GM18907 (cell line): ENCODE measurements at regions not wholly inside any gene's neighbourhood (a gene's known extent, or its start where the extent isn't known, plus 50 kb on each side); places are given as distances from the start of the nearest gene placed in this dataset.
A peak's percentile ranks its signal among the peaks of the same experiment; 100 is the strongest.

Experiments
- ATAC-seq: cut with Tn5 transposase; IDR thresholded peaks from one replicate; pipeline ENCODE4 v1.9.1; 2021; ENCODE audit warnings: mild to moderate bottlenecking, moderate library complexity; ENCODE audit not compliant: unreplicated experiment

GRCh38 chr2:188196343-188197008 lies 95.2 kb upstream of the GULP1 start:
- no peak for ATAC-seq

- no peak for ATAC-seq
These were observed 92.0 kb upstream of the GULP1 start for GRCh38 chr2:188199716-188200128.

- ATAC-seq = no peak
These were observed 90.0 kb upstream of the GULP1 start for GRCh38 chr2:188201639-188202038.

GRCh38 chr2:188202777-188203176 lies 88.9 kb upstream of the GULP1 start:
- no peak for ATAC-seq

GRCh38 chr2:188203776-188204175 lies 87.9 kb upstream of the GULP1 start:
- no peak for ATAC-seq

- ATAC-seq = no peak
These were observed 86.8 kb upstream of the GULP1 start for GRCh38 chr2:188204824-188205223.

GRCh38 chr2:188207554-188207953 lies 84.1 kb upstream of the GULP1 start:
- ATAC-seq = no peak

GRCh38 chr2:188209218-188209617 lies 82.5 kb upstream of the GULP1 start:
- ATAC-seq = no peak

GRCh38 chr2:188217264-188217663 lies 74.4 kb upstream of the GULP1 start:
- no peak for ATAC-seq

- no peak for ATAC-seq
These were observed 72.1 kb upstream of the GULP1 start for GRCh38 chr2:188219541-188219940.

- ATAC-seq = no peak
These were observed 71.1 kb upstream of the GULP1 start for GRCh38 chr2:188220535-188220934.

GRCh38 chr2:188227713-188228112 lies 64.0 kb upstream of the GULP1 start:
- ATAC-seq = no peak

GRCh38 chr2:188235364-188235763 lies 56.3 kb upstream of the GULP1 start:
- peak; percentile 98 for ATAC-seq

- no peak for ATAC-seq
These were observed 53.3 kb upstream of the GULP1 start for GRCh38 chr2:188238386-188238785.
